WTC11 (cell line): ENCODE measurements at regions not wholly inside any gene's neighbourhood (a gene's known extent, or its start where the extent isn't known, plus 50 kb on each side); places are given as distances from the start of the nearest gene placed in this dataset.

Source experiments
- ATAC-seq: fragments of 200-7000 bp; cut with Tn5 transposase; 2 replicates; pipeline ENCODE4 v1.10.0; 2021; ENCODE audit warnings: mild to moderate bottlenecking, moderate library complexity
- CTCF ChIA-PET: fragments of 300-600 bp; sonication (Branson Sonifier 250); formaldehyde crosslinking; loops from one replicate; lab custom pipeline; 2021; ENCODE audit warnings: antibody characterized with exemption; lab: Charles Lee
- POLR2A ChIA-PET: fragments of 350-600 bp; sonication (Branson Sonifier 250); formaldehyde crosslinking; loops from one replicate; lab custom pipeline; 2021; ENCODE audit warnings: antibody characterized with exemption; lab: Charles Lee
- DNase-seq: peaks from one replicate; pipeline ENCODE4 v3.0.0; 2021; ENCODE audit warnings: low spot score
- H3K27ac Mint-ChIP-seq: 2 replicates; pipeline ENCODE4 v1.8.0; 2021; ENCODE audit warnings: mixed read lengths
- H3K27me3 Mint-ChIP-seq: 2 replicates; pipeline ENCODE4 v1.8.0; 2021; ENCODE audit warnings: low read depth, mild to moderate bottlenecking, moderate library complexity, mixed read lengths
- H3K36me3 Mint-ChIP-seq: 2 replicates; pipeline ENCODE4 v1.8.0; 2021; ENCODE audit warnings: mixed read lengths
- H3K4me1 Mint-ChIP-seq: 2 replicates; pipeline ENCODE4 v1.8.0; 2022; ENCODE audit warnings: mixed read lengths
- H3K4me3 Mint-ChIP-seq: 2 replicates; pipeline ENCODE4 v1.8.0; 2021; ENCODE audit warnings: mild to moderate bottlenecking, moderate library complexity, mixed read lengths
- H3K9me3 Mint-ChIP-seq: 2 replicates; pipeline ENCODE4 v1.8.0; 2021; ENCODE audit warnings: mixed read lengths
- ATF3 ChIP-seq: sonication (generic); formaldehyde crosslinking; conservative IDR thresholded peaks from 2 replicates; pipeline ENCODE4 v1.8.1; 2022; ENCODE audit warnings: mild to moderate bottlenecking, missing genetic modification reagents
- CREM ChIP-seq: sonication (generic); formaldehyde crosslinking; IDR thresholded peaks from 2 replicates; pipeline ENCODE4 v1.8.1; 2022; ENCODE audit warnings: mild to moderate bottlenecking, missing genetic modification reagents, moderate library complexity
- ELF4 ChIP-seq: sonication (generic); formaldehyde crosslinking; IDR thresholded peaks from 2 replicates; pipeline ENCODE4 v1.8.1; 2022; ENCODE audit warnings: low read depth, mild to moderate bottlenecking, moderate library complexity, missing genetic modification reagents
- ESRRA ChIP-seq: sonication (generic); formaldehyde crosslinking; IDR thresholded peaks from 2 replicates; pipeline ENCODE4 v1.8.1; 2022; ENCODE audit warnings: mild to moderate bottlenecking, missing genetic modification reagents, borderline replicate concordance
- GRHL2 ChIP-seq: fragments of 250-450 bp; sonication (Bioruptor Pico); IDR thresholded peaks from 2 replicates; pipeline ENCODE4 v1.8.0; 2022; ENCODE audit warnings: mild to moderate bottlenecking, moderate library complexity; ENCODE audit not compliant: insufficient replicate concordance, severe bottlenecking
- MAX ChIP-seq: sonication (generic); formaldehyde crosslinking; IDR thresholded peaks from 2 replicates; pipeline ENCODE4 v1.8.0; 2022; ENCODE audit warnings: mild to moderate bottlenecking, missing genetic modification reagents
- MYBL2 ChIP-seq: sonication (generic); formaldehyde crosslinking; IDR thresholded peaks from 2 replicates; pipeline ENCODE4 v1.8.1; 2023; ENCODE audit warnings: mild to moderate bottlenecking, moderate library complexity, missing genetic modification reagents
- PRRX2 ChIP-seq: fragments of 250-450 bp; sonication (Bioruptor Pico); IDR thresholded peaks from 2 replicates; pipeline ENCODE4 v1.8.0; 2021; ENCODE audit warnings: mild to moderate bottlenecking
- RELA ChIP-seq: sonication (generic); formaldehyde crosslinking; IDR thresholded peaks from 2 replicates; pipeline ENCODE4 v1.8.1; 2022; ENCODE audit warnings: missing genetic modification reagents, mild to moderate bottlenecking, borderline replicate concordance
- SOX15 ChIP-seq: fragments of 250-450 bp; sonication (Bioruptor Pico); IDR thresholded peaks from 2 replicates; pipeline ENCODE4 v1.9.0; 2021; ENCODE audit warnings: mild to moderate bottlenecking
- SP1 ChIP-seq: sonication (generic); formaldehyde crosslinking; conservative IDR thresholded peaks from 2 replicates; pipeline ENCODE4 v1.8.1; 2022; ENCODE audit warnings: missing genetic modification reagents
- ZNF121 ChIP-seq: sonication (generic); formaldehyde crosslinking; IDR thresholded peaks from 2 replicates; pipeline ENCODE4 v1.8.0; 2023; ENCODE audit warnings: missing genetic modification reagents
- ZNF281 ChIP-seq: sonication (generic); formaldehyde crosslinking; IDR thresholded peaks from 2 replicates; pipeline ENCODE4 v1.8.0; 2023; ENCODE audit warnings: mild to moderate bottlenecking, missing genetic modification reagents
- ZNF317 ChIP-seq: sonication (generic); formaldehyde crosslinking; IDR thresholded peaks from 2 replicates; pipeline ENCODE4 v1.8.1; 2023; ENCODE audit warnings: low read depth, mild to moderate bottlenecking, moderate library complexity, missing genetic modification reagents, borderline replicate concordance
- ZNF512 ChIP-seq: sonication (generic); formaldehyde crosslinking; IDR thresholded peaks from 2 replicates; pipeline ENCODE4 v1.8.1; 2022; ENCODE audit warnings: missing genetic modification reagents, borderline replicate concordance
- TF ChIP-seq, protein P1 (sequence below): fragments of 250-450 bp; sonication (Bioruptor Pico); conservative IDR thresholded peaks from 2 replicates; pipeline ENCODE4 v1.9.0; 2021; ENCODE audit warnings: mild to moderate bottlenecking
- TF ChIP-seq, protein P2 (sequence below): fragments of 250-450 bp; sonication (Bioruptor Pico); IDR thresholded peaks from 2 replicates; pipeline ENCODE4 v1.8.0; 2021; ENCODE audit warnings: mild to moderate bottlenecking

DNA sequence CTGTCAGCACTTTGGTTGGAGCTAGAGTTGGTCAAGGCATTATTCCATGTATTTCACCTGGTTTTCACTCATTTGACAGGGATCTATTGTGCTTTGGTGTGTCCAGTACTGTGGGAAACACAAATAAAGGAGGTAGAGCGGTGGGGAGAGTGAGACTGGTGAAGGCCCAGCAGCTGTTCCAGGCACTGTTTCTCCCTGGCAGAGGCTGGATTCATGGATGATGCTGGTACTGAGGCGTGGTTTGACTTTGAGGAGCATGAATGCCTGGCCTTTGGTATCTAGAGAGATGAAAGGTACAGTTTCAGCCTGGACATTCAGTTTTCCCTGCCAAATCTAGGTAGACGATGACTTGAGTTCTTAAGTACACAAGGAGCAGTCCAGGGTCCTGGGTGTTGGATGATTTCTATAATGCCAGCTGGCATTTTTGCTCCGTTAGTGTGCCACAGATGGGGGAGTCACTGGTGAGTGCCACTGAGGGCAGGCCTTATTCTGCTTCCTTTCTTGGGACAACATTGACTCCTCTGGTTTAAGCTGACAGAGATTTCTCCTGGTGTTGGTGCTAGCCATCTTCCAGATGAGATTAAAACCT, 162.2 kb upstream of the BMPER start:
- no peaks in the 10 kb centered on the region for H3K36me3 Mint-ChIP-seq
- POLR2A ChIA-PET: no interaction called here
- DNase-seq (no peak), ATAC-seq (no peak)
- no peaks in the 10 kb centered on the region for H3K9me3 Mint-ChIP-seq
- H3K27me3 Mint-ChIP-seq: no peaks in the 10 kb centered on the region
- no peak overlapping the region for H3K4me3 Mint-ChIP-seq
- no peak overlapping the region; the same call in 1 of the 2 replicates for H3K27ac Mint-ChIP-seq
- no peak for TF ChIP-seq ZNF317 (CRISPR knock-in tag)
- no peak for TF ChIP-seq ZNF121 (CRISPR knock-in tag)
- no peak for TF ChIP-seq SP1 (CRISPR knock-in tag)
- no peak for TF ChIP-seq ESRRA
- TF ChIP-seq GRHL2 (CRISPR knock-in tag): no peak
- no peak for TF ChIP-seq SOX15 (CRISPR knock-in tag)
- no peak for TF ChIP-seq CREM (CRISPR knock-in tag)
- TF ChIP-seq MYBL2: no peak
- no peak for TF ChIP-seq PRRX2 (CRISPR knock-in tag)
- TF ChIP-seq, protein P1, sequence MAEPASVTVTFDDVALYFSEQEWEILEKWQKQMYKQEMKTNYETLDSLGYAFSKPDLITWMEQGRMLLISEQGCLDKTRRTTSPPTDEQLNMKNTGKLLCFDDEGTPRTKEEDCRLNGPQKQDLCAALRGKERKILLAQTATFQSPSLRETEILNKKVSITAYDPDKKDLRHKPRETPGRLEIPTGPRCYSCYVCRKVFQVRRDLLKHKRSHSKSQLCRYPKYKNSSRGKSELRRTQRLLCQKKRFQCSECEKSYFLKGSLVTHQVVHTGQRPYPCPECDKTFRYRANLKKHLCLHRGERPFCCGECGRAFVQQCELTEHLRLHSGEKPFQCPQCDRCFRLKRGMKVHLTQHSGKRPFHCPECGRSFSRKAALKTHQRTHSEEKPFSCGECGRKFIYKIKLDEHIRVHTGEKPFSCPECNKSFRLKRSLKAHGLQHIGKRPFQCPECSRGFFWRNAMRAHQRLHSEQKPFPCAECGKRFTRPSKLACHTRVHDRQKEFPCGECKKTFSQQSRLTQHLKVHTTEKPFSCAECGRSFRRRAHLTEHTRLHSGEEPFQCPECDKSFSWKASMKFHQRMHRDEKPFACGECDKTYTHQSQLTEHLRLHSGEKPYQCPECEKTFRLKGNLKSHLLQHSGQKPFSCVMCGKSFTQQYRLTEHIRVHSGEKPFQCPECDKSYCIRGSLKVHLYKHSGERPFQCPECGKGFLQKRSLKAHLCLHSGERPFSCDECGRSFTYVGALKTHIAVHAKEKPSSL: no peak
- no peak for TF ChIP-seq RELA (CRISPR knock-in tag)
- no peak for TF ChIP-seq ZNF281 (CRISPR knock-in tag)
- CTCF ChIA-PET: interaction anchor here (0.7 to 1.4 kb wide), 4 partner anchors 18 to 284 kb away, joined by 3 to 5 read pairs (median 3); no protein-coding TSS in a partner anchor
- H3K4me1 Mint-ChIP-seq: peaks cover 19% of the 10 kb centered on the region

GRCh38 chr7:33743594-33743993, 161.7 kb upstream of the BMPER start:
- ChIA-PET CTCF (interaction anchor here (0.7 to 1.4 kb wide), 4 partner anchors 17 to 284 kb away, joined by 3 to 5 read pairs (median 3); no protein-coding TSS in a partner anchor), POLR2A (no interaction called here)
- TF ChIP-seq MYBL2 (no peak), ZNF121 (CRISPR knock-in tag) (no peak), ATF3 (CRISPR knock-in tag) (no peak), ELF4 (CRISPR knock-in tag) (no peak), ZNF512 (CRISPR knock-in tag) (no peak), MAX (CRISPR knock-in tag) (no peak)
- TF ChIP-seq, protein P1: no peak
- TF ChIP-seq, protein P2, sequence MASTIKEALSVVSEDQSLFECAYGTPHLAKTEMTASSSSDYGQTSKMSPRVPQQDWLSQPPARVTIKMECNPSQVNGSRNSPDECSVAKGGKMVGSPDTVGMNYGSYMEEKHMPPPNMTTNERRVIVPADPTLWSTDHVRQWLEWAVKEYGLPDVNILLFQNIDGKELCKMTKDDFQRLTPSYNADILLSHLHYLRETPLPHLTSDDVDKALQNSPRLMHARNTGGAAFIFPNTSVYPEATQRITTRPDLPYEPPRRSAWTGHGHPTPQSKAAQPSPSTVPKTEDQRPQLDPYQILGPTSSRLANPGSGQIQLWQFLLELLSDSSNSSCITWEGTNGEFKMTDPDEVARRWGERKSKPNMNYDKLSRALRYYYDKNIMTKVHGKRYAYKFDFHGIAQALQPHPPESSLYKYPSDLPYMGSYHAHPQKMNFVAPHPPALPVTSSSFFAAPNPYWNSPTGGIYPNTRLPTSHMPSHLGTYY (CRISPR knock-in tag): no peak
- Mint-ChIP-seq H3K4me3 (no peak overlapping the region), H3K27ac (no peak overlapping the region; the same call in 1 of the 2 replicates), H3K36me3 (no peaks in the 10 kb centered on the region), H3K9me3 (no peaks in the 10 kb centered on the region), H3K27me3 (no peaks in the 10 kb centered on the region), H3K4me1 (peaks cover 19% of the 10 kb centered on the region)
- ATAC-seq: no peak
- DNase-seq: no peak
